CD14-positive monocyte (primary cell): ENCODE measurements at regions not wholly inside any gene's neighbourhood (a gene's known extent, or its start where the extent isn't known, plus 50 kb on each side); places are given as distances from the start of the nearest gene placed in this dataset.

ENCODE experiments used
- DNase-seq, 3 donors: peaks; one replicate each; pipeline ENCODE4 v3.0.0-alpha.2; 2011 to 2022
- H2AFZ ChIP-seq: 2 replicates; pipeline ENCODE4 v1.6.0; 2012; ENCODE audit warnings: mild to moderate bottlenecking, low read depth, low read length, inconsistent platforms; ENCODE audit not compliant: insufficient read depth, poor library complexity, severe bottlenecking
- H3K27ac ChIP-seq, 2 donors: 1 replicate in 1 of 2; 2 replicates in 1 of 2; pipeline ENCODE4 v1.5.1; 2012 to 2013; ENCODE audit warnings: low read length in 2 of 2, control low read depth in 1 of 2, inconsistent platforms in 1 of 2, low read depth in 1 of 2, mild to moderate bottlenecking in 1 of 2
- H3K27me3 ChIP-seq, 2 donors: one replicate each; pipeline versions ENCODE4 v1.6.0 to v1.6.1; 2011 to 2013; ENCODE audit warnings: low read length in 2 of 2; ENCODE audit not compliant: control insufficient read depth in 2 of 2, insufficient read depth in 2 of 2
- H3K36me3 ChIP-seq, 2 donors: replicated peaks in 1 of 2; 1 replicate in 1 of 2; 2 replicates in 1 of 2; pipeline versions ENCODE4 v1.5.1 to v1.6.1; 2012 to 2013; ENCODE audit warnings: low read length in 2 of 2, control low read depth in 1 of 2, inconsistent platforms in 1 of 2, mild to moderate bottlenecking in 1 of 2; ENCODE audit not compliant: insufficient read depth in 2 of 2, control insufficient read depth in 1 of 2
- H3K4me1 ChIP-seq, 2 donors: 1 replicate in 1 of 2; 2 replicates in 1 of 2; pipeline versions ENCODE4 v1.5.1 to v1.6.1; 2012 to 2013; ENCODE audit warnings: low read length in 2 of 2, control low read depth in 1 of 2, inconsistent platforms in 1 of 2, mild to moderate bottlenecking in 1 of 2, moderate library complexity in 1 of 2; ENCODE audit not compliant: insufficient read depth in 2 of 2, control insufficient read depth in 1 of 2
- H3K4me2 ChIP-seq: replicated peaks from 2 replicates; pipeline ENCODE3; 2012; ENCODE audit warnings: low read length, moderate library complexity, mild to moderate bottlenecking; ENCODE audit not compliant: poor library complexity, severe bottlenecking; ENCODE audit errors: extremely low read depth
- H3K4me3 ChIP-seq, 3 experiments: fragments of 200-600 bp in 1 of 3; sonication (generic) in 1 of 3; replicated peaks in 1 of 3; 1 replicate in 2 of 3; 2 replicates in 1 of 3; pipeline ENCODE4 v1.5.1; 2011 to 2013; ENCODE audit warnings: low read length in 3 of 3, mild to moderate bottlenecking in 3 of 3, control low read depth in 2 of 3, low read depth in 2 of 3, inconsistent platforms in 1 of 3, moderate library complexity in 1 of 3
- H3K79me2 ChIP-seq: 2 replicates; pipeline ENCODE4 v1.6.0; 2012; ENCODE audit warnings: mild to moderate bottlenecking, control low read depth, inconsistent platforms, low read length, moderate library complexity; ENCODE audit not compliant: insufficient read depth
- H3K9ac ChIP-seq: 2 replicates; pipeline ENCODE4 v1.6.0; 2017; ENCODE audit warnings: low read length, mild to moderate bottlenecking; ENCODE audit not compliant: insufficient read depth, poor library complexity, severe bottlenecking
- H3K9me3 ChIP-seq, 2 donors: replicated peaks in 1 of 2; 1 replicate in 1 of 2; 2 replicates in 1 of 2; pipeline versions ENCODE4 v1.5.1 to v1.6.1; 2012 to 2013; ENCODE audit warnings: low read length in 2 of 2, control low read depth in 1 of 2; ENCODE audit not compliant: control insufficient read depth in 1 of 2, insufficient read depth in 1 of 2
- H4K20me1 ChIP-seq: 2 replicates; pipeline ENCODE4 v1.6.0; 2012; ENCODE audit warnings: mild to moderate bottlenecking, low read length, control low read depth, moderate library complexity; ENCODE audit not compliant: insufficient read depth
- H3K27ac Mint-ChIP-seq, 7 donors: one replicate each; pipeline ENCODE4 v1.8.0; 2020; ENCODE audit warnings: mild to moderate bottlenecking in 7 of 7, mixed read lengths in 7 of 7, moderate library complexity in 6 of 7, inconsistent platforms in 2 of 7
- H3K27me3 Mint-ChIP-seq, 3 donors: one replicate each; pipeline ENCODE4 v1.8.0; 2021 to 2022; ENCODE audit warnings: low read depth in 3 of 3, mild to moderate bottlenecking in 3 of 3, mixed read lengths in 3 of 3, moderate library complexity in 3 of 3, inconsistent platforms in 1 of 3
- H3K36me3 Mint-ChIP-seq, 2 donors: one replicate each; pipeline ENCODE4 v1.8.0; 2020; ENCODE audit warnings: mixed read lengths in 2 of 2, inconsistent platforms in 1 of 2, mild to moderate bottlenecking in 1 of 2
- H3K4me1 Mint-ChIP-seq: one replicate; pipeline ENCODE4 v1.8.0; 2020; ENCODE audit warnings: mild to moderate bottlenecking, mixed read lengths
- H3K4me3 Mint-ChIP-seq, 2 donors: one replicate each; pipeline ENCODE4 v1.8.0; 2020; ENCODE audit warnings: mild to moderate bottlenecking in 2 of 2, mixed read lengths in 2 of 2, moderate library complexity in 1 of 2
- H3K9me3 Mint-ChIP-seq, 7 donors: one replicate each; pipeline ENCODE4 v1.8.0; 2020 to 2022; ENCODE audit warnings: mixed read lengths in 7 of 7, mild to moderate bottlenecking in 6 of 7, moderate library complexity in 6 of 7, inconsistent platforms in 2 of 7
- WGBS: methylation state at CpG from one replicate; pipeline ENCODE4 v1.1.5; 2013; ENCODE audit warnings: missing lambda C conversion rate; ENCODE audit not compliant: insufficient coverage; 5-methylcytosine and 5-hydroxymethylcytosine counted together
- intact Hi-C, 2 donors: fragments of 100-400 bp; cut with micrococcal nuclease; formaldehyde crosslinking; loops; one replicate each; pipeline versions ENCODE4 v1.15.0 to v1.15.1; 2023
- TF ChIP-seq, protein P1 (sequence below): fragments of 200-600 bp; IDR thresholded peaks from one replicate; pipeline ENCODE4 v1.8.0; 2022; ENCODE audit warnings: antibody characterized with exemption, mild to moderate bottlenecking

DNA sequence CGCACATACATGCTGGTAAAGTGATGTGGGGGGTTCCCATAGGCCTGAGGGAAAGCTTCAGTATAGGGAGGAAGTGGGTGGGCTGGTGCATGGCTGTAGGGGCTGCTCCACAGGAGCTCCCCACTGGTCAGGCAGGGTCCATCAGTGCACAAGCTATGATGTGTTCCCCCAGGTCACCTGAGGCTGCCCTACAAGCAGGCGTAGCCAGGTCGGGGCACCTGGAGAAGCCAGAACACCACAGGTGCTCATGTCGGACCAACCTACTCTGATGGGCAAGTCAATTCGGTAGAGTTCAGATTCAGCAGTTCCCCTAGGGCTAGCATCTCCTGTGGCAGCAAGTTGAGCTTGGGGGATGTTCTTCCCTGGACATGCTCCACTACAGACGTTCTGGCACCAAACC, 103.3 kb upstream of the EPHA5 start:
- H3K36me3 Mint-ChIP-seq, result no peaks in the 10 kb centered on the region
- peaks cover 5 to 27% of the 10 kb centered on the region in 2 donors for H3K9me3 ChIP-seq

DNA sequence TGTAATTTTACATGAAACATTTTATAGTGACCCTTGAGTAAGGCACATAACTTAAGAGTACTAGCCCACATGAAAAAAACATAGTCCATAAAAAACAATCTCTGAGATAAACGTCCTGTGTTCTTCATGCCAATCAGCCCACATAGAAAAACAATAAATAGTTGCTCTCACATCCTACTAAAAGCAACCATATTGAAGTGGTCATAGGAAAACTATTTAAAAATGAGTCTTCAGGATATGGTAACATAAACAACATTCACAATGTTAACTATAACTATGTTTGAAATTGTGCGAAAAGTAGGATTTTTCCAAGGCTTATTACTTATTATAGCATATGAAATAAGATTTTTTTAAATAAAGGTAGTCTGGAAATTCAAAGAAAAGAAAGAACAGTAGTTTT, 77.1 kb upstream of the EPHA5 start:
- Mint-ChIP-seq H3K4me1 (no peaks in the 10 kb centered on the region), H3K36me3 (no peaks in the 10 kb centered on the region), H3K27ac (no peak overlapping the region), H3K9me3 (peaks cover 0 to 3% (median 2%) of the 10 kb centered on the region in 7 donors), H3K27me3 (no peaks in the 10 kb centered on the region), H3K4me3 (no peak overlapping the region)
- H3K9ac ChIP-seq, result no peak overlapping the region
- H3K4me1 ChIP-seq, result no peaks in the 10 kb centered on the region
- H3K4me3 ChIP-seq, result no peak overlapping the region
- no peak overlapping the region for H3K27ac ChIP-seq
- intact Hi-C loops, result no loop called here
- H3K4me2 ChIP-seq, result no peak overlapping the region
- H3K36me3 ChIP-seq, result no peaks in the 10 kb centered on the region
- TF ChIP-seq, protein P1, sequence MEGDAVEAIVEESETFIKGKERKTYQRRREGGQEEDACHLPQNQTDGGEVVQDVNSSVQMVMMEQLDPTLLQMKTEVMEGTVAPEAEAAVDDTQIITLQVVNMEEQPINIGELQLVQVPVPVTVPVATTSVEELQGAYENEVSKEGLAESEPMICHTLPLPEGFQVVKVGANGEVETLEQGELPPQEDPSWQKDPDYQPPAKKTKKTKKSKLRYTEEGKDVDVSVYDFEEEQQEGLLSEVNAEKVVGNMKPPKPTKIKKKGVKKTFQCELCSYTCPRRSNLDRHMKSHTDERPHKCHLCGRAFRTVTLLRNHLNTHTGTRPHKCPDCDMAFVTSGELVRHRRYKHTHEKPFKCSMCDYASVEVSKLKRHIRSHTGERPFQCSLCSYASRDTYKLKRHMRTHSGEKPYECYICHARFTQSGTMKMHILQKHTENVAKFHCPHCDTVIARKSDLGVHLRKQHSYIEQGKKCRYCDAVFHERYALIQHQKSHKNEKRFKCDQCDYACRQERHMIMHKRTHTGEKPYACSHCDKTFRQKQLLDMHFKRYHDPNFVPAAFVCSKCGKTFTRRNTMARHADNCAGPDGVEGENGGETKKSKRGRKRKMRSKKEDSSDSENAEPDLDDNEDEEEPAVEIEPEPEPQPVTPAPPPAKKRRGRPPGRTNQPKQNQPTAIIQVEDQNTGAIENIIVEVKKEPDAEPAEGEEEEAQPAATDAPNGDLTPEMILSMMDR, result no peak
- H3K79me2 ChIP-seq, result no peaks in the 10 kb centered on the region
- no CpG with 5 or more reads among the region's 2 CpGs for WGBS
- DNase-seq, result no peak
- H3K9me3 ChIP-seq, result no peaks in the 10 kb centered on the region
- no peaks in the 10 kb centered on the region for H4K20me1 ChIP-seq
- H3K27me3 ChIP-seq, result no peaks in the 10 kb centered on the region
- H2AFZ ChIP-seq, result no peak overlapping the region

More for the DNA sequence above, 103.3 kb upstream of the EPHA5 start:
- 86% methylated on average over 5 of the region's 6 CpGs for WGBS
- no peaks in the 10 kb centered on the region for H3K27me3 ChIP-seq
- no peaks in the 10 kb centered on the region for H3K4me1 ChIP-seq
- H3K27ac Mint-ChIP-seq, result no peak overlapping the region
- H3K36me3 ChIP-seq, result no peaks in the 10 kb centered on the region
- no peaks in the 10 kb centered on the region for H4K20me1 ChIP-seq
- H2AFZ ChIP-seq, result no peak overlapping the region
- TF ChIP-seq, protein P1, result no peak
- H3K4me3 ChIP-seq, result no peak overlapping the region
- no peak for DNase-seq
- no peak overlapping the region for H3K4me2 ChIP-seq
- H3K27me3 Mint-ChIP-seq, result no peaks in the 10 kb centered on the region
- H3K27ac ChIP-seq, result no peak overlapping the region
- H3K4me1 Mint-ChIP-seq, result no peaks in the 10 kb centered on the region
- no peak overlapping the region for H3K9ac ChIP-seq
- intact Hi-C loops, result no loop called here
- H3K9me3 Mint-ChIP-seq, result peaks cover 9 to 29% (median 16%) of the 10 kb centered on the region in 7 donors
- no peak overlapping the region for H3K4me3 Mint-ChIP-seq
- no peaks in the 10 kb centered on the region for H3K79me2 ChIP-seq
